ENCODE measurements at regions not wholly inside any gene's neighbourhood (a gene's known extent, or its start where the extent isn't known, plus 50 kb on each side); places are given as distances from the start of the nearest gene placed in this dataset.

GRCh38 chr1:34547046-34547674 is 207.7 kb upstream of the GJB5 start:
- DNase-seq, result no peak
- ATAC-seq, result no peak
- intact Hi-C loops (cut with micrococcal nuclease), result no loop called here

GRCh38 chr1:34549199-34549598 is 205.6 kb upstream of the GJB5 start:
- DNase-seq, result no peak
- ATAC-seq, result no peak
- intact Hi-C loops (cut with micrococcal nuclease), result no loop called here

- DNase-seq (no peak), ATAC-seq (no peak)
- intact Hi-C loops (cut with micrococcal nuclease), result no loop called here
Measured at GRCh38 chr1:34578306-34578705, 176.5 kb upstream of the GJB5 start.

GRCh38 chr1:34582356-34582755 is 172.5 kb upstream of the GJB5 start:
- DNase-seq, result no peak
- intact Hi-C loops (cut with micrococcal nuclease), result no loop called here
- no peak for ATAC-seq

GRCh38 chr1:34587761-34588160 is 167.1 kb upstream of the GJB5 start:
- DNase-seq, result no peak
- intact Hi-C loops (cut with micrococcal nuclease), result no loop called here
- ATAC-seq, result no peak

- no peak for ATAC-seq
- intact Hi-C loops (cut with micrococcal nuclease), result loop anchor here (10.0 kb wide), 1 partner anchor 955 kb away; no protein-coding TSS in a partner anchor
- DNase-seq, result no peak
Measured at GRCh38 chr1:34590211-34590623, 164.6 kb upstream of the GJB5 start.

- ATAC-seq (no peak), DNase-seq (no peak)
- intact Hi-C loops (cut with micrococcal nuclease), result loop anchor here (10.0 kb wide), 1 partner anchor 957 kb away; no protein-coding TSS in a partner anchor
Measured at GRCh38 chr1:34591751-34592629, 162.9 kb upstream of the GJB5 start.

- DNase-seq, result peak; percentile 66
- intact Hi-C loops (cut with micrococcal nuclease), result loop anchor here (10.0 kb wide), 1 partner anchor 963 kb away; no protein-coding TSS in a partner anchor
- ATAC-seq, result peak; percentile 68
Measured at GRCh38 chr1:34597877-34598514, 156.9 kb upstream of the GJB5 start.

- ATAC-seq (no peak), DNase-seq (no peak)
- intact Hi-C loops (cut with micrococcal nuclease), result no loop called here
Measured at GRCh38 chr1:34602907-34603306, 151.9 kb upstream of the GJB5 start.

- DNase-seq (no peak), ATAC-seq (no peak)
- intact Hi-C loops (cut with micrococcal nuclease), result no loop called here
Measured at GRCh38 chr1:34603594-34603993, 151.3 kb upstream of the GJB5 start.

GRCh38 chr1:34606504-34606903 is 148.3 kb upstream of the GJB5 start:
- DNase-seq (no peak), ATAC-seq (no peak)
- intact Hi-C loops (cut with micrococcal nuclease), result no loop called here

GRCh38 chr1:34610063-34610462 is 144.8 kb upstream of the GJB5 start:
- intact Hi-C loops (cut with micrococcal nuclease), result no loop called here
- ATAC-seq (no peak), DNase-seq (no peak)

- no peak for DNase-seq
- ATAC-seq, result no peak
- intact Hi-C loops (cut with micrococcal nuclease), result no loop called here
Measured at GRCh38 chr1:34611571-34611970, 143.3 kb upstream of the GJB5 start.

- no peak for DNase-seq
- intact Hi-C loops (cut with micrococcal nuclease), result no loop called here
- no peak for ATAC-seq
Measured at GRCh38 chr1:34612091-34612827, 142.6 kb upstream of the GJB5 start.

- DNase-seq (no peak), ATAC-seq (no peak)
- intact Hi-C loops (cut with micrococcal nuclease), result no loop called here
Measured at GRCh38 chr1:34617321-34618118, 137.3 kb upstream of the GJB5 start.

- intact Hi-C loops (cut with micrococcal nuclease), result no loop called here
- DNase-seq, result no peak
- ATAC-seq, result no peak
Measured at GRCh38 chr1:34618381-34618780, 136.5 kb upstream of the GJB5 start.

- no peak for DNase-seq
- no peak for ATAC-seq
- intact Hi-C loops (cut with micrococcal nuclease), result no loop called here
Measured at GRCh38 chr1:34619256-34619655, 135.6 kb upstream of the GJB5 start.

GRCh38 chr1:34621916-34622315 is 132.9 kb upstream of the GJB5 start:
- intact Hi-C loops (cut with micrococcal nuclease), result no loop called here
- DNase-seq, result no peak
- ATAC-seq, result no peak

- intact Hi-C loops (cut with micrococcal nuclease), result no loop called here
Measured at GRCh38 chr1:34625521-34626015, 129.3 kb upstream of the GJB5 start.

More at GRCh38 chr1:34625521-34626015, 129.3 kb upstream of the GJB5 start:
- DNase-seq, result no peak
- ATAC-seq, result no peak
